A549 (cell line): ENCODE measurements at regions not wholly inside any gene's neighbourhood (a gene's known extent, or its start where the extent isn't known, plus 50 kb on each side); places are given as distances from the start of the nearest gene placed in this dataset.

Source experiments
- CBX2 ChIP-seq: fragments of 200-600 bp; sonication (generic); IDR thresholded peaks from 2 replicates; pipeline ENCODE4 v1.6.1; 2016; ENCODE audit warnings: low read depth, mild to moderate bottlenecking, borderline replicate concordance
- KDM5A ChIP-seq: fragments of 200-600 bp; sonication (generic); IDR thresholded peaks from 2 replicates; pipeline ENCODE4 v1.6.1; 2016; ENCODE audit warnings: antibody characterized with exemption, mild to moderate bottlenecking
- POLR2A ChIP-seq: IDR thresholded peaks from 2 replicates; pipeline ENCODE4 v1.6.1; 2012; ENCODE audit warnings: mild to moderate bottlenecking, low read length
- POLR2AphosphoS2 ChIP-seq: conservative IDR thresholded peaks from 2 replicates; pipeline ENCODE4 v1.6.1; 2012; ENCODE audit warnings: low read length, improper control_type of control experiment, inconsistent platforms
- RAD21 ChIP-seq, 2 experiments: fragments of >200 bp in 1 of 2; sonication (Bioruptor Twin) in 1 of 2; formaldehyde crosslinking in 1 of 2; IDR thresholded peaks in 1 of 2; conservative IDR thresholded peaks in 1 of 2; 2 replicates in 1 of 2; 3 replicates in 1 of 2; pipeline ENCODE4 v1.6.1; 2012 to 2018; ENCODE audit warnings: inconsistent platforms in 1 of 2
- SMC3 ChIP-seq: fragments of >200 bp; sonication (Bioruptor Twin); formaldehyde crosslinking; IDR thresholded peaks from 3 replicates; pipeline ENCODE4 v1.6.1; 2018; ENCODE audit warnings: inconsistent platforms
- TP53 ChIP-seq: fragments of 250-450 bp; sonication (Bioruptor Pico); IDR thresholded peaks from 2 replicates; pipeline ENCODE4 v1.5.0; 2021; ENCODE audit warnings: mild to moderate bottlenecking, moderate library complexity
- TF ChIP-seq, protein P1 (sequence below): fragments of >200 bp; sonication (Bioruptor Twin); formaldehyde crosslinking; IDR thresholded peaks from 3 replicates; pipeline ENCODE4 v1.5.1; 2016

DNA sequence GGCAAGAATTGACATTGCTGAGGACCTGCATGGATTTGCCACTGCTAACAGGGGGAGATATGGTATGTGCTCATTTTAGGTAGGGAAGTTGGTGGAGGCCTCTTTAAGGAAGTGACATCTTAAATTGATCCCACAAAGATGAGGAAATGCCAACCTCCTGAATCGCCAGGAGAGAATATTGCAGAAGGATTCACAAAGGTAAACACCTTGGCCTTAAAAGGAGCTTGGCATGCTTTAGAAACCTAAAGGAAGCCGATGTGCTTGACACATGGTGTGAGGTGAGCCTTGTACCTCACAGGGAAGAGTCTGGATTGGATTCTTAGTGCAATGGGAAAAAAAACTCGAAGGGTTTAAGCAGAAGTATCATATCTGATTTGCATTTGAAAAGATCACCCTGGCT, 470.5 kb upstream of the DAB1 start:
- TF ChIP-seq, protein P1, sequence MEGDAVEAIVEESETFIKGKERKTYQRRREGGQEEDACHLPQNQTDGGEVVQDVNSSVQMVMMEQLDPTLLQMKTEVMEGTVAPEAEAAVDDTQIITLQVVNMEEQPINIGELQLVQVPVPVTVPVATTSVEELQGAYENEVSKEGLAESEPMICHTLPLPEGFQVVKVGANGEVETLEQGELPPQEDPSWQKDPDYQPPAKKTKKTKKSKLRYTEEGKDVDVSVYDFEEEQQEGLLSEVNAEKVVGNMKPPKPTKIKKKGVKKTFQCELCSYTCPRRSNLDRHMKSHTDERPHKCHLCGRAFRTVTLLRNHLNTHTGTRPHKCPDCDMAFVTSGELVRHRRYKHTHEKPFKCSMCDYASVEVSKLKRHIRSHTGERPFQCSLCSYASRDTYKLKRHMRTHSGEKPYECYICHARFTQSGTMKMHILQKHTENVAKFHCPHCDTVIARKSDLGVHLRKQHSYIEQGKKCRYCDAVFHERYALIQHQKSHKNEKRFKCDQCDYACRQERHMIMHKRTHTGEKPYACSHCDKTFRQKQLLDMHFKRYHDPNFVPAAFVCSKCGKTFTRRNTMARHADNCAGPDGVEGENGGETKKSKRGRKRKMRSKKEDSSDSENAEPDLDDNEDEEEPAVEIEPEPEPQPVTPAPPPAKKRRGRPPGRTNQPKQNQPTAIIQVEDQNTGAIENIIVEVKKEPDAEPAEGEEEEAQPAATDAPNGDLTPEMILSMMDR, result no peak
- TF ChIP-seq TP53, result no peak
- TF ChIP-seq KDM5A, result no peak
- TF ChIP-seq CBX2, result no peak
- TF ChIP-seq POLR2A, result no peak
- no peak for TF ChIP-seq RAD21 (conservative IDR thresholded peaks at IDR 0.05 in 1 of 2, IDR thresholded peaks at IDR 0.05 in 1 of 2)
- TF ChIP-seq SMC3, result no peak
- TF ChIP-seq POLR2AphosphoS2, result no peak
